GM13977 (cell line): ENCODE measurements at regions not wholly inside any gene's neighbourhood (a gene's known extent, or its start where the extent isn't known, plus 50 kb on each side); places are given as distances from the start of the nearest gene placed in this dataset.

Experiments used
- DNase-seq: peaks from one replicate; pipeline ENCODE4 v3.0.0; 2012; ENCODE audit warnings: low spot score
- CTCF ChIP-seq: IDR thresholded peaks from 2 replicates; pipeline ENCODE4 v1.5.1; 2012; ENCODE audit warnings: mild to moderate bottlenecking, control low read depth; ENCODE audit not compliant: insufficient read depth; ENCODE audit errors: extremely low read depth, missing control alignments
- in situ Hi-C: fragments of 300-500 bp; cut with MboI; formaldehyde crosslinking; loops from one replicate; pipeline ENCODE4 v1.12.0; 2022; ENCODE audit warnings: low sequenced_read_pairs, low pct_unique_long_range_greater_than_20kb, mixed read lengths, inconsistent platforms; ENCODE audit not compliant: unreplicated experiment

- TF ChIP-seq CTCF: no peak
- in situ Hi-C loops: no loop called here
- DNase-seq: no peak
Observed at GRCh38 chr6:170461556-170462365, 91.3 kb downstream of the PSMB1 start.

- in situ Hi-C loops: no loop called here
- DNase-seq: no peak
- TF ChIP-seq CTCF: no peak
Observed at GRCh38 chr6:170461111-170461510, 92.0 kb downstream of the PSMB1 start.

- no peak for TF ChIP-seq CTCF
- DNase-seq: no peak
- in situ Hi-C loops: no loop called here
Observed at GRCh38 chr6:170460641-170461040, 92.5 kb downstream of the PSMB1 start.

GRCh38 chr6:170459451-170459850 is 93.7 kb downstream of the PSMB1 start:
- TF ChIP-seq CTCF: no peak
- DNase-seq: peak; percentile 77
- in situ Hi-C loops: no loop called here

GRCh38 chr6:170456886-170457698 is 96.0 kb downstream of the PSMB1 start:
- TF ChIP-seq CTCF: no peak
- in situ Hi-C loops: no loop called here
- DNase-seq: no peak
